ENCODE measurements at regions not wholly inside any gene's neighbourhood (a gene's known extent, or its start where the extent isn't known, plus 50 kb on each side); places are given as distances from the start of the nearest gene placed in this dataset.

GRCh38 chr2:163123526-163123925 lies 285.0 kb upstream of the KCNH7 start:
- TF ChIP-seq POLR2A (IDR thresholded peaks at IDR 0.05; ENCODE audit: low read length) = no peak
- no peak for TF ChIP-seq GATA1 (IDR thresholded peaks at IDR 0.05; ENCODE audit: low read depth, low read length)

Measured in erythroblast (primary cell).